Epidermal melanocyte (primary cell): ENCODE measurements at regions not wholly inside any gene's neighbourhood (a gene's known extent, or its start where the extent isn't known, plus 50 kb on each side); places are given as distances from the start of the nearest gene placed in this dataset.

Source experiments
- DNase-seq: peaks from one replicate; pipeline ENCODE4 v3.0.0; 2011; ENCODE audit warnings: low spot score; ENCODE audit not compliant: insufficient read length

GRCh38 chr2:12928775-12929401 is 212.2 kb downstream of the TRIB2 start:
- no peak for DNase-seq

DNA sequence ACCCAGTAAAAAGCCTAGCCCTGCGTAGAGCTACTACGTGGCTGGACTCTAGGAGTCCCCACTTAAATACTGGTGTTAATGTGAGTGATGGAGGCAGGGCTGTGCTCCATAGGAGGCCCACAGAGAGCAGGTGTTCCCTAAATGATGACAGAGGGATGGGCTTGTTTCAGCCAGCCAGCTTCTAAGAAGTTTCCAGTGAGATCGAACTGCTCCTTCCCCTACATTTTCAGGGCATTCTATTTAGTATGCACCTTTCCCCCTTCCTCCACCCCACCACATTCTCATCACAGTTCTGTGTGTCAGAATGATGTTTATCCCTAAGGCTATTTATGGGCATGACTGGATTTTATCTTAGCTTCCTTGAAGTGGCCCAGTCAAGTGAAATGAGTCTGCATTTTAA is 213.0 kb downstream of the TRIB2 start:
- no peak for DNase-seq

GRCh38 chr2:12930391-12930790 is 213.7 kb downstream of the TRIB2 start:
- no peak for DNase-seq

DNA sequence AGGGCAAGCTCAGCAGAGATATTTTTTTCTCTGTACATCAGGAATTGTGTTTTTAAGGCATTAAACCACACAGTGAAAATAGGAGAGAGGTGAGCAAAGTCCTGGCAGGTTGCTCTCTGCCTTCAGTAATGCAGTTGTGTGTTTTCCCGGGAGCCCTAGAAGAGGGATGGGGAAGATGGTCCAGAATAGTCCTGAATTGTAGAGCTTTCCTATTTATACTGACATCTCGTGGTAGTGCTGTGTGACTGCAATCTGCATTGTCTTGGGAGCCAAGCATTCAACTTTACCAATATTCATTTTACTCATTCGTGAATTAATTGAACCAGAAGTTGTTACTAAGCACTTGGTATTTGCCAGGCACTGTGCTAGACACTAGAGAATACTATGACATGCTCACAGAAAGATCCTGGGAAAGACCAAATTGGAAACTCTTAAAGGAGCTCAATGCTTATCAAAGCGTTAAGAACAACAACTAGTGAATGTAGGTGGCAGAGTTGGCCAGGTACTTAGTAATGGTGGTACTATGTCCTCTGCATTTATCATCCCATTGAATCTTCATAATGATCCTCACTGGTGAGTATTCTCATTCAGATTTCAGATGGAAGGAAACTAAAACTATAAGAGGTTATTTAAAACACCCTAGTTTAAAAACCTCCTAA is 214.6 kb downstream of the TRIB2 start:
- peak; percentile 65 for DNase-seq

- no peak for DNase-seq
Measured at GRCh38 chr2:12932192-12932591, 215.5 kb downstream of the TRIB2 start.

DNA sequence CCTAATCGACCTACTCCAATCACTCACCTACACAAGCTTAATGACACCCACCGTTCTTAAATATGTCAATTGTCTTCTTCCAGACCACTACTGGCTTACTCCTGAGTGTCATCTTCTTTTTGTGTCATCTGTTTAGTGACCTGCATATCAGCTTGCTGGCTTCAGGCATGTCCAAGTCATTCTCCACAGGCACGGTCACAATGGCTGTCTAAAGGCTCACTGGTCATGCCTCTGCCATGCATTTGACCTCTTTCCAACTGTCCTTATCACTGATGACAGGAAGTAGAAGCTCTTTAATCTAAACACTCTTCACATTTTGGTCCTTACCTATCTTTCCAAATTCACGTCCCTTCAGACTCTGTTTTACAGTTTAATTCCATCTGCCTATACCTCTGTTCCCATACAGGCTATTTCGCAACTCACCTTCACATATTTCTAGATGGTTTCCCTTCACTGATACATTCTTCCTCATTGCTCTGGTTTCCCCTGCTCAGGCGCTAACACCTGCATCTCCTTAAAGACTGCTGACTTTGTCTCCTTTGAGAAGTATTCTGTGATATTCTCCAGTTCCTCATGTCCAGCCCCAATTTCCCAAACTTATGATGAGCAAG is 217.5 kb downstream of the TRIB2 start:
- DNase-seq: no peak

DNA sequence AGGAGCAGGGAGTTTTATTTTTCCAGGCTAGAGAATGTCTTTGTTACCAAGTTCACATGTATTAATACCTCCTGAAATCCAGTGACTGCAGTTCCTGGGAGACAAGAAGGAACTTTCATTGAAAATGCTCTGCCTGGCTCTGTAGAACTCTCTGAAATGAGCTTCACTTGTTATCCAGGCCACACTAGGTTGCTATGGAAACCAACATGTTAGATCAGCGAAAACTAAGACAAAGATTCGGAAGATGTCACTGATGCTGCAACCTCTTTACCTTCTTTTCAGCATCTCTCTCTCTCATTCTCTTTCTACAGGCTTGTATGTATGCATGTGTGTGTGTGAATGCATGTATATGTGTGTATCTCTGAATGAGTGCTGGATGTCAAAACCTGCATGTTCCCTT is 218.5 kb downstream of the TRIB2 start:
- no peak for DNase-seq

DNA sequence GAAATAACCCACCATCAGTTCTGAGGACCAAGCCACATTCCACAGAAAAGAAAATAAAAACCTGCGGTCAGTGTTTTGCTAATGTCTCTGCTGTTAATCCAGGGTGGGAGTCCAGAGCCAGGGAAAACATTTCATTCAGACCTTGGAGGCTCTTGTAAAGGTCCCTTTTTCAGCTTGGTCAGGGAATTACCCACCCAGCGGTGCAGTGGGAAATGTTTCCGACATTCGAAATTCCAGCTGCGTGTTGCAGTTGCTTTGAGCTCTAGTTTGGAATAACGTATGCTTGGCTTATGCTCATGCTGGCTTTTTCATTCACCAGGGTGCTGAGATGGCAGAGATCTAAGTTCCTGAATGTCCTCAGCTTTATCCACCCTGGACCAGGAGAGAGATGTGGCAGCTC is 219.1 kb downstream of the TRIB2 start:
- DNase-seq: no peak

GRCh38 chr2:12941203-12941602 is 224.5 kb downstream of the TRIB2 start:
- DNase-seq: no peak

GRCh38 chr2:12948231-12948960 is 231.7 kb downstream of the TRIB2 start:
- DNase-seq: no peak

DNA sequence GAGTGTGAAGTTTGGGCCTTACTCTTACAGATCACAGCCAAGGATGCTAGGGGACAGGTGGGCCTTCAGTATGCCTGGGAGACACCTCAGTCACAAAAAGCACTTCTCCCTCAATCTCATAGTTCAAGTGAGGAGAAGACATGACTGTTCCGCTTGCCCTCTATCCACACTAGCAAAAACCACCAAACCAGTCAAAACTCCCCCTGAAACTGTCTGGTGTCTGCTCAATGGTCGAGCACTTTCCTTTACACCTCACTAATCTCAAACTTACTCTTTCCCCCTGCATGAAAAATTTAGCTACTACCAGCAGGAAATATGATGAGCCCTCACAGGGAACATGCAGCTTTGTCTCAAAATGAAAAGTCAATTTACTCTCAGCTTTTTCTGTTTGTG is 232.2 kb downstream of the TRIB2 start:
- no peak for DNase-seq

DNA sequence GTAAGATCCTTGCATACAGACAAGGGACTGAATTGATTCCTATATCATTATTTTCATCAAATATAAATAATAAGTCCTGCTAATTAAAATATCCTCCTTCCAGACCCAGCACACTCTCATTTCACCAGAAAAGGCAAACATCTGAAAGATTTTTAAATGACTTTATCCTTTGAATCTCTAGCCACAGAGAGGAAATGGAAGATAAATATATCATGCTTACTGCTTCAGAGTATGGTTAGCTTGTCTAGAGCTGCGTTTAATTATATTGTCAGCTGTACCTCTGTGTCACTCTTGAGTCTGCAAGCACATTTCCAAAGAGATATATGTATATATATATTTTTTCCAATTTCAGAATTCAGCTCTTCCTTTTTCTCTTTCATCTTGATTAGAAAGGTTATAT is 232.7 kb downstream of the TRIB2 start:
- no peak for DNase-seq

- DNase-seq: no peak
Measured at GRCh38 chr2:12950174-12950573, 233.4 kb downstream of the TRIB2 start.

DNA sequence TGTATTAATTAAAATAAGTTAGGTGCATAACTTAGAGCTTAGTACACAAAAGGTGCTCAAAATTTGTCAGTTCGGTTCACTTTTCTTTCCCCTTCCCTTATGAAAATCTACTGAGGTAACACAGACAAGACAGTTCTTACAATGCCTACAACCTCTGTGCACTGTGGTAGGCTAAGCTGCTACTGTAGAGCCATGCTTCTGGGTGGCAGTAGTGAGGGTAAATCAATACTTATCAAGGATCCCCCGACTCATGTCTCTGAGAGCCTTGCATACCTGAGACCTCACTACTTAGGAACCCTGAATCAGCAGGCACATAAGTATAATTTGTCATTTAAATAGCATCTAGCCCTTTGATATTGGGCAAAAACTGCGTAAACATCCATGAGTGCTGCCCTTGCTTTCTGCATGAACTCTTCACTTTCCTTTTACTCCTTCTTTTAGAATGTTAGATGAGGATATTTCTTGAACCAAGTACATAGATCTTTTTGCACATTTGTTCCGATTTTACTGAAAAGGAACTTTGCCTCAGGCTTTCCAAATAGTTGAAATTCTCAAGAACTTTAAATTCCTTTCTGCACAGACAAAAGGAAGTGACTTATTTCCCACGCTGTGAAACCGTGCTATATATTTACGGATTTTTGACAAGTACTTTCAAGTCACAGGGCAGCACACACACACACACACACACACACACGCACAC is 234.4 kb downstream of the TRIB2 start:
- DNase-seq: peak; percentile 33

- DNase-seq: no peak
Measured at GRCh38 chr2:12951657-12951973, 234.9 kb downstream of the TRIB2 start.

DNA sequence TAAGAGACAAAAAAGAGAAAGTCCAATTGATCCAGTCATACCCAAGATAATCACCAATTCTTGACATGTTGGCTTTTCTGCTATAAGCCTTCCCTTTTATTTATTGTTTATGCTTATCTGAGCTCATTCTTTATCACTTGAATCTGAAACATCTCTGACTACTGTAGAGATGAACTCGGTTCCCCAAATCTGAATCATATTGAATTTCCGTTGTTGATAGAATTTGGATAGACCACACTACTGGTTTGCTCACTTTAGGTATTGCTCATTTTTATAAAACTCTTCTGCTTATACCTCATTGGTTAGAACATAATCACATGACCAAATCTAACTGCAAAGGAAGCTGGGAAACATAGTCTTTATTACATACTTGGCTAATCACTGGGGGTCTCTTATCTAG is 236.9 kb downstream of the TRIB2 start:
- DNase-seq: no peak

DNA sequence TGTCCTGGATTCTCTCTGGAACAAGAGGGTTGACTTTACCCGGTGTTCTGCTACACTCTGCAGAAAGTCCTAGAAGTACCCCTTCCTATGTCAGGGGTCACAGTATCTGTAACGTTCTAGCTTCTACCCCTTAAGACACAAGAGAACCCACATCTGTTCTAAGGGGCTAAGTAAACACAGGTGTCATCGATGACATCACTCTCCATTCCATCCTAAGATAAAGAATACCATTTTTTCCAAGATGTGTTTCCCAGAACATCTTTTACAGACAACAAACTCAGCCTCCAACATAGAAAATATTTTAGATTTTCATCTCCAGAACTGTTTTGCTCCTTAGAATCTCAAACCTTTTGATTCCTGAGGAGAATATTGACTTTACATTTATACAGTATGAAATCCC is 239.1 kb downstream of the TRIB2 start:
- DNase-seq: no peak

- DNase-seq: no peak
Measured at GRCh38 chr2:12957251-12957650, 240.5 kb downstream of the TRIB2 start.

- DNase-seq: no peak
Measured at GRCh38 chr2:12959935-12960334, 243.2 kb downstream of the TRIB2 start.

DNA sequence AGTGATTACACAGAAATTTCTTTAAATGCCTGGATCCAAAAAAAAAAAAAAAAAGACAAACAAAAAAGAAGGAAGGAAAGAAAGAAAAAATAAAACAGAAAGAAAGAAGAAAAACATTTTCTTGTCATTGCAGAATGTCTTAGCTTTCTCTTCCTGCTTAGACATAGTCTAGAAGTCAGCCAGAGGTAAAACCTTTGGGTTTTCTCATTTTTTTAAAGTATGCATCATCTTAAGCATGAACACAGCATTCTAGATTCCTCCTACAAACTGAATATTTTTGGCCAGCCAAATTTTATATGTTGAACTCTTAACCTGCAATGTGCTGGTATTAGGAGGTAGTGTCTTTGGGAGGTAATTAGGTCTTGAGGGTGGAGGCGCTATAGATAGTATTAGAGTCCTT is 243.9 kb downstream of the TRIB2 start:
- DNase-seq: no peak

GRCh38 chr2:12964904-12965539 is 248.3 kb downstream of the TRIB2 start:
- DNase-seq: no peak
